H1 (cell line): ENCODE measurements at regions not wholly inside any gene's neighbourhood (a gene's known extent, or its start where the extent isn't known, plus 50 kb on each side); places are given as distances from the start of the nearest gene placed in this dataset.

ENCODE experiments used
- CTCF ChIA-PET: fragments of 300-600 bp; sonication (Branson Sonifier 250); formaldehyde crosslinking; loops from one replicate; lab custom pipeline; 2021; ENCODE audit not compliant: partially characterized antibody; lab: Charles Lee
- POLR2A ChIA-PET: fragments of 300-600 bp; sonication (Branson Sonifier 250); formaldehyde crosslinking; loops from one replicate; lab custom pipeline; 2021; ENCODE audit warnings: inconsistent platforms; ENCODE audit not compliant: partially characterized antibody; lab: Charles Lee
- DNase-seq, 2 experiments: peaks; one replicate each; pipeline versions ENCODE4 v3.0.0 to v3.0.0-alpha.2; 2010 to 2022; ENCODE audit warnings: low spot score in 2 of 2, low read depth in 1 of 2, mixed read lengths in 1 of 2
- FAIRE-seq: peaks from 2 replicates; lab custom pipeline; 2011; peaks lifted over from hg19 to GRCh38; lab: Jason Lieb, UNC
- H2AFZ ChIP-seq: 2 replicates; pipeline ENCODE4 v1.8.1; 2012; ENCODE audit warnings: low read length, inconsistent platforms
- H2AK5ac ChIP-seq: 2 replicates; pipeline ENCODE4 v1.6.1; 2013; ENCODE audit warnings: low read depth, low read length
- H2BK120ac ChIP-seq: replicated peaks from 2 replicates; pipeline ENCODE3; 2013; ENCODE audit warnings: low read depth, low read length, inconsistent platforms
- H2BK12ac ChIP-seq: 2 replicates; pipeline ENCODE4 v1.6.1; 2013; ENCODE audit warnings: low read depth, low read length
- H2BK15ac ChIP-seq: 2 replicates; pipeline ENCODE4 v1.6.1; 2013; ENCODE audit warnings: low read length
- H2BK20ac ChIP-seq: 2 replicates; pipeline ENCODE4 v1.6.1; 2013; ENCODE audit warnings: low read length
- H2BK5ac ChIP-seq: 2 replicates; pipeline ENCODE4 v1.6.1; 2013; ENCODE audit warnings: low read depth, low read length
- H3K14ac ChIP-seq: 2 replicates; pipeline ENCODE4 v1.6.1; 2013; ENCODE audit warnings: inconsistent platforms; ENCODE audit not compliant: insufficient read length
- H3K18ac ChIP-seq: 2 replicates; pipeline ENCODE4 v1.6.1; 2013; ENCODE audit warnings: low read length; ENCODE audit errors: extremely low read depth
- H3K23ac ChIP-seq: 2 replicates; pipeline ENCODE4 v1.6.1; 2013; ENCODE audit warnings: inconsistent platforms; ENCODE audit not compliant: insufficient read length
- H3K23me2 ChIP-seq: 2 replicates; pipeline ENCODE4 v1.6.1; 2013; ENCODE audit warnings: low read depth, low read length
- H3K27ac ChIP-seq: 2 replicates; pipeline ENCODE4 v1.6.1; 2011; ENCODE audit warnings: low read depth, low read length, inconsistent platforms
- H3K27me3 ChIP-seq, 4 experiments: replicated peaks in 1 of 4; 1 replicate in 1 of 4; 2 replicates in 3 of 4; pipeline versions ENCODE4 v1.6.1 to v1.8.1; 2011 to 2013; ENCODE audit warnings: low read length in 3 of 4, mild to moderate bottlenecking in 3 of 4, inconsistent platforms in 2 of 4, mixed read lengths in 2 of 4, moderate library complexity in 1 of 4; ENCODE audit not compliant: control insufficient read depth in 3 of 4, insufficient read depth in 3 of 4; ENCODE audit errors: extremely low read depth in 1 of 4
- H3K36me3 ChIP-seq, 4 experiments: 2 replicates each; pipeline versions ENCODE4 v1.6.1 to v1.8.1; 2011 to 2013; ENCODE audit warnings: mild to moderate bottlenecking in 4 of 4, low read length in 3 of 4, moderate library complexity in 2 of 4, control low read depth in 1 of 4, inconsistent platforms in 1 of 4; ENCODE audit not compliant: insufficient read depth in 4 of 4, control insufficient read depth in 2 of 4
- H3K4ac ChIP-seq: replicated peaks from 2 replicates; pipeline ENCODE3; 2013; ENCODE audit warnings: low read length, low read depth, mixed read lengths, inconsistent platforms; ENCODE audit not compliant: insufficient read length
- H3K4me1 ChIP-seq, 4 experiments: replicated peaks in 1 of 4; 1 replicate in 1 of 4; 2 replicates in 3 of 4; pipeline versions ENCODE4 v1.6.1 to v1.8.1; 2011 to 2013; ENCODE audit warnings: low read length in 3 of 4, inconsistent platforms in 2 of 4, mixed read lengths in 1 of 4; ENCODE audit not compliant: insufficient read depth in 4 of 4, control insufficient read depth in 3 of 4
- H3K4me2 ChIP-seq, 2 experiments: 2 replicates each; pipeline versions ENCODE4 v1.6.1 to v1.8.1; 2011 to 2013; ENCODE audit warnings: low read depth in 2 of 2, low read length in 2 of 2, control low read depth in 1 of 2, inconsistent platforms in 1 of 2, mild to moderate bottlenecking in 1 of 2; ENCODE audit not compliant: insufficient read depth in 1 of 2
- H3K4me3 ChIP-seq, 4 experiments: fragments of 200-600, 300-600 bp in 1 of 4; sonication (generic), shearing (Covaris generic), sonication (Bioruptor Twin) in 1 of 4; 2 replicates each; pipeline versions ENCODE4 v1.5.1 to v1.8.1; 2011 to 2016; ENCODE audit warnings: low read length in 4 of 4, low read depth in 3 of 4, control low read depth in 2 of 4, inconsistent platforms in 2 of 4, mild to moderate bottlenecking in 2 of 4, mixed read lengths in 1 of 4, moderate library complexity in 1 of 4; ENCODE audit not compliant: insufficient read depth in 2 of 4; ENCODE audit errors: extremely low read depth in 1 of 4
- H3K56ac ChIP-seq: replicated peaks from 2 replicates; pipeline ENCODE3; 2013; ENCODE audit warnings: low read depth, mild to moderate bottlenecking, mixed read lengths, low read length, inconsistent platforms; ENCODE audit not compliant: insufficient read length
- H3K79me1 ChIP-seq: 2 replicates; pipeline ENCODE4 v1.6.1; 2013; ENCODE audit warnings: low read depth, low read length, control low read depth
- H3K79me2 ChIP-seq, 2 experiments: 2 replicates each; pipeline versions ENCODE4 v1.6.1 to v1.8.1; 2012 to 2013; ENCODE audit warnings: low read length in 2 of 2, mild to moderate bottlenecking in 2 of 2, inconsistent platforms in 1 of 2; ENCODE audit not compliant: insufficient read depth in 2 of 2, control insufficient read depth in 1 of 2
- H3K9ac ChIP-seq, 4 experiments: replicated peaks in 1 of 4; 1 replicate in 1 of 4; 2 replicates in 3 of 4; pipeline versions ENCODE4 v1.6.1 to v1.8.1; 2011 to 2013; ENCODE audit warnings: low read depth in 3 of 4, low read length in 3 of 4, control low read depth in 2 of 4, mild to moderate bottlenecking in 2 of 4, moderate library complexity in 2 of 4, inconsistent platforms in 1 of 4; ENCODE audit errors: extremely low read depth in 1 of 4
- H3K9me3 ChIP-seq, 2 experiments: 2 replicates each; pipeline versions ENCODE4 v1.6.1 to v1.8.1; 2012 to 2013; ENCODE audit warnings: mild to moderate bottlenecking in 2 of 2, moderate library complexity in 2 of 2, control low read depth in 1 of 2, inconsistent platforms in 1 of 2, low read depth in 1 of 2, low read length in 1 of 2, mixed read lengths in 1 of 2; ENCODE audit not compliant: insufficient read depth in 2 of 2
- H4K20me1 ChIP-seq, 2 experiments: replicated peaks in 1 of 2; 2 replicates each; pipeline versions ENCODE3 to v1.8.1; 2011 to 2013; ENCODE audit warnings: inconsistent platforms in 2 of 2, low read length in 2 of 2, mild to moderate bottlenecking in 1 of 2; ENCODE audit not compliant: insufficient read depth in 2 of 2, control insufficient read depth in 1 of 2
- H4K5ac ChIP-seq: 2 replicates; pipeline ENCODE4 v1.6.1; 2013; ENCODE audit warnings: low read length, low read depth, mixed read lengths, inconsistent platforms; ENCODE audit not compliant: insufficient read length
- H4K8ac ChIP-seq: 2 replicates; pipeline ENCODE4 v1.8.0; 2013; ENCODE audit warnings: mild to moderate bottlenecking, moderate library complexity, low read length, inconsistent platforms; ENCODE audit not compliant: insufficient read depth; ENCODE audit errors: extremely low read depth
- H4K91ac ChIP-seq: replicated peaks from 2 replicates; pipeline ENCODE3; 2013; ENCODE audit warnings: low read length, mixed read lengths, inconsistent platforms; ENCODE audit not compliant: insufficient read length
- SUZ12 ChIP-seq: fragments of 200-600 bp; sonication (generic); IDR thresholded peaks from 2 replicates; pipeline ENCODE4 v1.6.1; 2012; ENCODE audit warnings: mild to moderate bottlenecking, inconsistent platforms, low read length, moderate library complexity, mixed read lengths
- WGBS, 2 experiments: shearing (Covaris generic) in 1 of 2; methylation state at CpG; one replicate each; pipeline versions ENCODE4 v1.1.6 to v1.1.7; 2013 to 2015; ENCODE audit warnings: low lambda C conversion rate in 2 of 2, mixed read lengths in 2 of 2, inconsistent platforms in 1 of 2, low coverage in 1 of 2, missing lambda C conversion rate in 1 of 2; ENCODE audit not compliant: insufficient replicate concordance in 2 of 2, insufficient coverage in 1 of 2, insufficient read length in 1 of 2; ENCODE audit errors: extremely low coverage in 1 of 2, missing lambda C conversion rate in 1 of 2; 5-methylcytosine and 5-hydroxymethylcytosine counted together

- no peak overlapping the region for H4K8ac ChIP-seq
- H2BK12ac ChIP-seq = no peak overlapping the region
- no peaks in the 10 kb centered on the region for H3K79me1 ChIP-seq
- H3K27me3 ChIP-seq = no peaks in the 10 kb centered on the region
- no peak overlapping the region for H3K4ac ChIP-seq
- H3K9ac ChIP-seq = no peak overlapping the region
- no peaks in the 10 kb centered on the region for H3K9me3 ChIP-seq
- no peak overlapping the region for H3K14ac ChIP-seq
- H3K18ac ChIP-seq = no peak overlapping the region; the same call in 1 of the 2 replicates
- POLR2A ChIA-PET = no interaction called here
- no peak overlapping the region for H3K23ac ChIP-seq
- TF ChIP-seq SUZ12 = no peak
- DNase-seq (no peak), FAIRE-seq (no peak)
- H4K20me1 ChIP-seq = peaks cover 2 to 4% of the 10 kb centered on the region in 2 experiments
- no peaks in the 10 kb centered on the region for H3K4me1 ChIP-seq
- no peaks in the 10 kb centered on the region for H3K36me3 ChIP-seq
- H3K4me2 ChIP-seq = no peak overlapping the region
- no peak overlapping the region for H4K5ac ChIP-seq
- H3K56ac ChIP-seq = no peak overlapping the region
- no peak overlapping the region for H2BK15ac ChIP-seq
- H2BK5ac ChIP-seq = no peak overlapping the region
- H3K23me2 ChIP-seq = no peaks in the 10 kb centered on the region
- no peak overlapping the region for H2BK120ac ChIP-seq
- WGBS, 2 experiments = 87% methylated on average over 2 of the region's 2 CpGs; no CpG with 5 or more reads in 1 of the 2 experiments
- H3K79me2 ChIP-seq = no peaks in the 10 kb centered on the region
- no peak overlapping the region for H3K4me3 ChIP-seq
- H2AK5ac ChIP-seq = no peak overlapping the region
- H4K91ac ChIP-seq = no peak overlapping the region
- CTCF ChIA-PET = interaction anchor here (0.9 to 2.8 kb wide), 8 partner anchors 8 to 79 kb away, joined by 3 to 9 read pairs (median 5); no protein-coding TSS in a partner anchor
- H3K27ac ChIP-seq = no peak overlapping the region
- H2AFZ ChIP-seq = no peak overlapping the region
- H2BK20ac ChIP-seq = no peak overlapping the region
These were observed 569.9 kb downstream of the BUD13 start for GRCh38 chr11:116202922-116203321.
